NCI-H226 (cell line): ENCODE measurements at regions not wholly inside any gene's neighbourhood (a gene's known extent, or its start where the extent isn't known, plus 50 kb on each side); places are given as distances from the start of the nearest gene placed in this dataset.
"Not testable (repeated sequence)": the region's sequence is repeated elsewhere in the genome, so short reads cannot be mapped to it uniquely, and the experiment has no call there.

Experiments used
- DNase-seq: peaks from one replicate; pipeline ENCODE4 v3.0.0-alpha.2; 2015

- peak; percentile 3 for DNase-seq
These were observed 91.4 kb upstream of the RBMS1 start for GRCh38 chr2:160584972-160585494.

- no peak for DNase-seq
These were observed 97.1 kb upstream of the RBMS1 start for GRCh38 chr2:160590664-160591063.

GRCh38 chr2:160592401-160592800, 98.8 kb upstream of the RBMS1 start:
- no peak for DNase-seq

GRCh38 chr2:160592993-160593392, 99.4 kb upstream of the RBMS1 start:
- no peak for DNase-seq

- no peak for DNase-seq
These were observed 102.8 kb upstream of the RBMS1 start for GRCh38 chr2:160596441-160596840.

GRCh38 chr2:160600437-160600836, 106.8 kb upstream of the RBMS1 start:
- not testable (repeated sequence) for DNase-seq

GRCh38 chr2:160602073-160602472, 108.5 kb upstream of the RBMS1 start:
- DNase-seq = no peak

GRCh38 chr2:160603771-160604510, 110.3 kb upstream of the RBMS1 start:
- no peak for DNase-seq

GRCh38 chr2:160606341-160606740, 112.7 kb upstream of the RBMS1 start:
- no peak for DNase-seq

GRCh38 chr2:160608599-160608998, 115.0 kb upstream of the RBMS1 start:
- DNase-seq = no peak

- no peak for DNase-seq
These were observed 115.7 kb upstream of the RBMS1 start for GRCh38 chr2:160609346-160609745.

GRCh38 chr2:160610041-160610440, 116.4 kb upstream of the RBMS1 start:
- DNase-seq = no peak

GRCh38 chr2:160612266-160612856, 118.8 kb upstream of the RBMS1 start:
- no peak for DNase-seq

- DNase-seq = peak; percentile 66
These were observed 120.0 kb upstream of the RBMS1 start for GRCh38 chr2:160613466-160614153.

GRCh38 chr2:160614391-160614790, 120.8 kb upstream of the RBMS1 start:
- no peak for DNase-seq

- no peak for DNase-seq
These were observed 122.1 kb upstream of the RBMS1 start for GRCh38 chr2:160615706-160616105.

- DNase-seq = no peak
These were observed 122.5 kb upstream of the RBMS1 start for GRCh38 chr2:160616149-160616548.

GRCh38 chr2:160621748-160622147, 128.1 kb upstream of the RBMS1 start:
- no peak for DNase-seq

GRCh38 chr2:160628020-160628637, 134.5 kb upstream of the RBMS1 start:
- DNase-seq = not testable (repeated sequence)

GRCh38 chr2:160628811-160629210, 135.2 kb upstream of the RBMS1 start:
- DNase-seq = no peak

GRCh38 chr2:160630801-160631590, 137.4 kb upstream of the RBMS1 start:
- no peak for DNase-seq
